Trophoblast cell (in vitro differentiated cells and primary cell): ENCODE measurements at regions not wholly inside any gene's neighbourhood (a gene's known extent, or its start where the extent isn't known, plus 50 kb on each side); places are given as distances from the start of the nearest gene placed in this dataset.

Source experiments
- DNase-seq, 2 donors: peaks; one replicate each; pipeline ENCODE4 v3.0.0-alpha.2; 2016
- H2AFZ ChIP-seq: 2 replicates; pipeline ENCODE4 v1.6.1; 2013; ENCODE audit warnings: low read length, moderate library complexity, mild to moderate bottlenecking; ENCODE audit not compliant: insufficient read depth, poor library complexity
- H2AK5ac ChIP-seq: 2 replicates; pipeline ENCODE4 v1.6.1; 2013; ENCODE audit warnings: mild to moderate bottlenecking, low read length
- H2BK120ac ChIP-seq: 2 replicates; pipeline ENCODE4 v1.6.1; 2013; ENCODE audit warnings: low read length, mild to moderate bottlenecking, moderate library complexity; ENCODE audit not compliant: insufficient read depth, poor library complexity
- H2BK12ac ChIP-seq: 2 replicates; pipeline ENCODE4 v1.6.1; 2013; ENCODE audit warnings: mild to moderate bottlenecking, low read length, moderate library complexity
- H2BK5ac ChIP-seq: 2 replicates; pipeline ENCODE4 v1.6.1; 2013; ENCODE audit warnings: low read length, low read depth, moderate library complexity, mild to moderate bottlenecking; ENCODE audit not compliant: poor library complexity
- H3K14ac ChIP-seq: 2 replicates; pipeline ENCODE4 v1.6.1; 2013; ENCODE audit warnings: mild to moderate bottlenecking, low read length
- H3K18ac ChIP-seq: 2 replicates; pipeline ENCODE4 v1.6.1; 2013; ENCODE audit warnings: mild to moderate bottlenecking, low read length
- H3K23ac ChIP-seq: 2 replicates; pipeline ENCODE4 v1.6.1; 2013; ENCODE audit warnings: low read length
- H3K27ac ChIP-seq: 2 replicates; pipeline ENCODE4 v1.5.1; 2013; ENCODE audit warnings: low read depth, mild to moderate bottlenecking, inconsistent platforms, low read length, moderate library complexity
- H3K27me3 ChIP-seq: 2 replicates; pipeline ENCODE4 v1.6.1; 2013; ENCODE audit warnings: inconsistent platforms, mild to moderate bottlenecking, low read length, moderate library complexity; ENCODE audit not compliant: insufficient read depth
- H3K36me3 ChIP-seq, 2 experiments: 1 replicate in 1 of 2; 2 replicates in 1 of 2; pipeline ENCODE4 v1.6.1; 2013; ENCODE audit warnings: low read length in 2 of 2, mild to moderate bottlenecking in 2 of 2, moderate library complexity in 1 of 2; ENCODE audit not compliant: insufficient read depth in 2 of 2, control insufficient read depth in 1 of 2
- H3K4ac ChIP-seq: 2 replicates; pipeline ENCODE4 v1.6.1; 2013; ENCODE audit warnings: low read depth, mild to moderate bottlenecking, low read length, moderate library complexity
- H3K4me1 ChIP-seq, 2 experiments: 1 replicate in 1 of 2; 2 replicates in 1 of 2; pipeline ENCODE4 v1.6.1; 2013; ENCODE audit warnings: low read length in 2 of 2, mild to moderate bottlenecking in 2 of 2, moderate library complexity in 1 of 2; ENCODE audit not compliant: insufficient read depth in 2 of 2, control insufficient read depth in 1 of 2
- H3K4me2 ChIP-seq: 2 replicates; pipeline ENCODE4 v1.6.1; 2013; ENCODE audit warnings: inconsistent platforms, mild to moderate bottlenecking, low read length, moderate library complexity
- H3K4me3 ChIP-seq: 2 replicates; pipeline ENCODE4 v1.5.1; 2013; ENCODE audit warnings: mild to moderate bottlenecking, low read depth, low read length, inconsistent platforms
- H3K79me1 ChIP-seq: one replicate; pipeline ENCODE4 v1.6.1; 2013; ENCODE audit warnings: low read length
- H3K79me2 ChIP-seq: 2 replicates; pipeline ENCODE4 v1.6.1; 2013; ENCODE audit warnings: low read length, mild to moderate bottlenecking; ENCODE audit not compliant: control insufficient read depth, insufficient read depth, poor library complexity
- H3K9ac ChIP-seq: 2 replicates; pipeline ENCODE4 v1.6.1; 2013; ENCODE audit warnings: mild to moderate bottlenecking, low read length
- H3K9me3 ChIP-seq: 2 replicates; pipeline ENCODE4 v1.6.1; 2013; ENCODE audit warnings: low read depth, mild to moderate bottlenecking, control low read depth, inconsistent platforms, low read length; ENCODE audit not compliant: insufficient read depth
- H4K12ac ChIP-seq: 2 replicates; pipeline ENCODE4 v1.6.1; 2013; ENCODE audit warnings: low read depth, mild to moderate bottlenecking, low read length, moderate library complexity
- H4K8ac ChIP-seq: 2 replicates; pipeline ENCODE4 v1.6.1; 2013; ENCODE audit warnings: low read depth, mild to moderate bottlenecking, low read length, moderate library complexity
- H4K91ac ChIP-seq: one replicate; pipeline ENCODE4 v1.6.1; 2013; ENCODE audit warnings: low read depth, mild to moderate bottlenecking, low read length, moderate library complexity
- WGBS: extraction: QIAGEN DNeasy Blood & Tissue Kit; methylation state at CpG from one replicate; pipeline ENCODE4 v1.1.7; 2013; ENCODE audit warnings: missing lambda C conversion rate; ENCODE audit not compliant: insufficient read length, insufficient coverage; ENCODE audit errors: extremely low coverage; 5-methylcytosine and 5-hydroxymethylcytosine counted together

DNA sequence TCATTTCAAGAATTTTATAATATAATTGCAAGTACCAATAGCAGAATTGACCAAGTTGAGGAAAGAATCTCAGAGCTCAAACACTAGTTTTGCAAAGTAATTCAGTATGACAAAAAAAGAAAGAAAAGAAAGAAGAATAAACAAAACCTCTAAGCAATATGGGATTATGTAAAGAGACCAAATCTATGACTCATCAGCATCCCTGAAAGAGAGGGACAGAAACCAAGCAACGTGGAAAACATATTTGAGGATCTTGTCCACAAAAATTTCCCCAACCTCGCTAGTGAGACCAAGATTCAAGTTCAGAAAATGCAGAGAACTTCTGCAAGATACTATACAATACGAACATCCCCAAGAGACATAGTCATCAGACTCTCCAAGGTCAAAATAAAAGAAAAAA is 203.7 kb upstream of the DDI1 start:
- no peak overlapping the region for H3K4ac ChIP-seq
- H3K27ac ChIP-seq, result no peak overlapping the region
- H4K12ac ChIP-seq, result no peak overlapping the region
- H4K8ac ChIP-seq, result no peak overlapping the region
- no peak overlapping the region for H3K18ac ChIP-seq
- no peak for DNase-seq
- H2BK5ac ChIP-seq, result no peak overlapping the region
- no peak overlapping the region for H3K23ac ChIP-seq
- no peaks in the 10 kb centered on the region for H3K4me1 ChIP-seq
- H3K14ac ChIP-seq, result no peak overlapping the region
- no peak overlapping the region for H2AFZ ChIP-seq
- H3K79me1 ChIP-seq, result no peaks in the 10 kb centered on the region
- H3K9me3 ChIP-seq, result peaks cover 12% of the 10 kb centered on the region
- H3K4me2 ChIP-seq, result no peak overlapping the region
- H2BK120ac ChIP-seq, result no peak overlapping the region
- no peaks in the 10 kb centered on the region for H3K36me3 ChIP-seq
- WGBS, result no CpG with 5 or more reads among the region's 3 CpGs
- H3K79me2 ChIP-seq, result no peaks in the 10 kb centered on the region
- H2BK12ac ChIP-seq, result no peak overlapping the region
- no peak overlapping the region for H3K9ac ChIP-seq
- H4K91ac ChIP-seq, result no peak overlapping the region
- no peak overlapping the region for H2AK5ac ChIP-seq
- H3K4me3 ChIP-seq, result no peak overlapping the region
- H3K27me3 ChIP-seq, result no peaks in the 10 kb centered on the region

DNA sequence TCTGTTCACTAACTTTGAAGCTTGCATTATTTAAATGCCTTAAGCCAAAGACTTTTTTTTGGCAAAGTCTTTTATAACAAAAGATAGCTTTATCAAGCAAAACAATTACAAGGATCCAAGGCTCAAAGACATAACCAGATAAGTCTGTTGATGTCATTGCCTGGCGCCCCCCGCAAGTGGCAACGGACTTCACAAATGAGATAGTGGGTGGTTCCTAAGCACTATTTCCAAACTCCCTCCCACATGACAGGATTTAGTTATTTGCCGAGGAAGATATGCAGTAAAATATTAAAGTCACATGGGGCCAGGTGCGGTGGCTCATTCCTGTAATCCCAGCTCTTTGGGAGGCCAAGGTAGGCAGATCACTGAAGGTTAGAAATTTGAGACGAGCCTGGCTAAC is 194.2 kb upstream of the DDI1 start:
- Histone ChIP-seq H3K79me2 (no peaks in the 10 kb centered on the region), H3K27me3 (no peaks in the 10 kb centered on the region), H3K4me3 (no peak overlapping the region), H2BK12ac (peak overlapping the region; percentile 22), H4K12ac (no peak overlapping the region), H3K4me1 (peaks cover 0 to 5% of the 10 kb centered on the region in 2 experiments), H2AFZ (no peak overlapping the region), H3K9ac (no peak overlapping the region), H3K9me3 (no peaks in the 10 kb centered on the region), H3K4ac (no peak overlapping the region), H2AK5ac (no peak overlapping the region), H3K18ac (no peak overlapping the region), H2BK120ac (no peak overlapping the region), H2BK5ac (no peak overlapping the region), H3K27ac (no peak overlapping the region), H4K91ac (no peak overlapping the region), H3K79me1 (no peaks in the 10 kb centered on the region), H3K36me3 (no peaks in the 10 kb centered on the region), H3K23ac (no peak overlapping the region), H3K4me2 (no peak overlapping the region), H3K14ac (no peak overlapping the region), H4K8ac (no peak overlapping the region)
- WGBS, result no CpG with 5 or more reads among the region's 6 CpGs
- no peak for DNase-seq

DNA sequence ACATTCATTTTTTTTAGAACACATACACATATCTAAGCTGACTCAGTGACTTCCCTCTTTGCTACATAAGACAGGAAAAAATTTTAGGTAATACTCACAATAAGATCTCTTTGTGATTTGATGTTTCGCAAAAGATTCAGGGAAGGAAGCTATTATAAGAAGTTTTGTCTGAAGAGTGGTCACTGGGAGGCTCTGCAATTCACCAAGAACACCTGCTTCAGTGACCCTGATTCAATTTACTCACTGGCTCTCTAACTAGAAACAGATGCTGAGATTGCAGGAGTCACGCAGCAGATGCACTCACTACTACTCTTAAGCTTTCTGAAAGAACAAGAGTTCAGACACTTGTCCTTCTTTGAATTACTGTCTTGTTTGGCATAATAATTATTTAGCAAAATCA is 193.6 kb upstream of the DDI1 start:
- Histone ChIP-seq H2BK12ac (no peak overlapping the region), H3K27me3 (no peaks in the 10 kb centered on the region), H2BK120ac (no peak overlapping the region), H3K18ac (no peak overlapping the region), H3K4ac (no peak overlapping the region), H4K8ac (no peak overlapping the region), H3K4me2 (no peak overlapping the region), H3K36me3 (no peaks in the 10 kb centered on the region), H2BK5ac (no peak overlapping the region), H4K12ac (no peak overlapping the region), H3K14ac (no peak overlapping the region), H2AFZ (no peak overlapping the region), H3K79me2 (no peaks in the 10 kb centered on the region), H3K9ac (no peak overlapping the region), H4K91ac (no peak overlapping the region), H2AK5ac (no peak overlapping the region), H3K9me3 (no peaks in the 10 kb centered on the region), H3K4me1 (peaks cover 0 to 5% of the 10 kb centered on the region in 2 experiments), H3K27ac (no peak overlapping the region), H3K4me3 (no peak overlapping the region), H3K79me1 (no peaks in the 10 kb centered on the region), H3K23ac (no peak overlapping the region)
- WGBS, result no CpG with 5 or more reads among the region's 2 CpGs
- DNase-seq, result no peak

DNA sequence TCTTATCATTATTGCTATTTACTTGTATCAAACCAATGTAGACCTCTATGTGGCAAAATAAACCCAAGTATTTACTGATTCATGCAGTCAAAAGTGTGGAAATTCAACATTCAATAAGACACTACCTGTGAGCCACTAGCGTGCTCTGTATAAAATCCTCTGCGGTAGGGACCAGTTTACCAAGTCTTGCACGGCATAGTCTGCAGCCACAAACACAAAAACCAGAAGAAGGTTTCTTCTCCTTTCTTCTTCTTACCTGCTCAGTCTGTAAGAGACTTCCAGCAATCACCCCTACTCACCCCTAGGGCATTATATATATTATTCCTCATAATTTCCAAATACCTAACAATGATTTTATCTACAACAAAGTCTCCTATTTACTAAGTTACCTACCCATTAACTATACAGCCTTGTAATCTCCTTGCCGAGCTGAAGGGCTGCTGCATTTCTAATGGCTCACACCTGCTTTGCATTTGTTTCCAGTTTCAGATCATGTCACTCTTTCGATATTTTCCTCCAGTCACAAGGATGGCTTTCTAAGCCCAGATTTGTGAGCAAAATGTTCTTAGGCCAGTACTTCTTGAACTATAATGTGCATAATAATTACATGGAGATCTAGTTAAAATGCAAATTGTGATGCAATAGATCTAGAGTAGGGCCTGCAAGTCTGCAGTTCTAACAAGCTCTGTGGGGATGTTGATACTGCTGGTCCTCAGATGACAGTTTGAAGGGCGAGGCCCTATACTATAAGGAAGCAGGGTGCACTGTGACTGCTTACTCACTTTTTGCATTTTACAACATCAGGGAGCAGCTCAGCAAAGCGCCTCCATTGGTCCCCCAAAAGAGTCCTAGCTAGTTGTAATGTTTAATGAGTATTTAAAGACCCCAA is 191.9 kb upstream of the DDI1 start:
- Histone ChIP-seq H3K36me3 (no peaks in the 10 kb centered on the region), H3K4me1 (peaks cover 0 to 7% of the 10 kb centered on the region in 2 experiments), H4K8ac (no peak overlapping the region), H4K12ac (no peak overlapping the region), H4K91ac (no peak overlapping the region), H2BK5ac (no peak overlapping the region), H3K14ac (no peak overlapping the region), H3K4ac (no peak overlapping the region), H3K27me3 (no peaks in the 10 kb centered on the region), H3K18ac (no peak overlapping the region), H3K9me3 (no peaks in the 10 kb centered on the region), H3K4me2 (no peak overlapping the region), H3K23ac (no peak overlapping the region), H3K9ac (no peak overlapping the region), H3K27ac (no peak overlapping the region), H3K79me1 (peaks cover 2% of the 10 kb centered on the region), H2AFZ (no peak overlapping the region), H2BK12ac (no peak overlapping the region), H2BK120ac (no peak overlapping the region), H2AK5ac (no peak overlapping the region), H3K4me3 (no peak overlapping the region), H3K79me2 (no peaks in the 10 kb centered on the region)
- WGBS, result no CpG with 5 or more reads among the region's 7 CpGs
- DNase-seq, result no peak
